ENCODE measurements at regions not wholly inside any gene's neighbourhood (a gene's known extent, or its start where the extent isn't known, plus 50 kb on each side); places are given as distances from the start of the nearest gene placed in this dataset.
A peak's percentile ranks its signal among the peaks of the same experiment; 100 is the strongest.

- TF ChIP-seq, protein P1, sequence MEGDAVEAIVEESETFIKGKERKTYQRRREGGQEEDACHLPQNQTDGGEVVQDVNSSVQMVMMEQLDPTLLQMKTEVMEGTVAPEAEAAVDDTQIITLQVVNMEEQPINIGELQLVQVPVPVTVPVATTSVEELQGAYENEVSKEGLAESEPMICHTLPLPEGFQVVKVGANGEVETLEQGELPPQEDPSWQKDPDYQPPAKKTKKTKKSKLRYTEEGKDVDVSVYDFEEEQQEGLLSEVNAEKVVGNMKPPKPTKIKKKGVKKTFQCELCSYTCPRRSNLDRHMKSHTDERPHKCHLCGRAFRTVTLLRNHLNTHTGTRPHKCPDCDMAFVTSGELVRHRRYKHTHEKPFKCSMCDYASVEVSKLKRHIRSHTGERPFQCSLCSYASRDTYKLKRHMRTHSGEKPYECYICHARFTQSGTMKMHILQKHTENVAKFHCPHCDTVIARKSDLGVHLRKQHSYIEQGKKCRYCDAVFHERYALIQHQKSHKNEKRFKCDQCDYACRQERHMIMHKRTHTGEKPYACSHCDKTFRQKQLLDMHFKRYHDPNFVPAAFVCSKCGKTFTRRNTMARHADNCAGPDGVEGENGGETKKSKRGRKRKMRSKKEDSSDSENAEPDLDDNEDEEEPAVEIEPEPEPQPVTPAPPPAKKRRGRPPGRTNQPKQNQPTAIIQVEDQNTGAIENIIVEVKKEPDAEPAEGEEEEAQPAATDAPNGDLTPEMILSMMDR (IDR thresholded peaks at IDR 0.05; ENCODE audit: extremely low read depth, insufficient read depth, missing control alignments): no peak
- DNase-seq (ENCODE audit: low spot score): no peak
- in situ Hi-C loops (cut with MboI; ENCODE audit: low pct_unique_long_range_greater_than_20kb, low sequenced_read_pairs, unreplicated experiment): no loop called here
These were observed 62.0 kb downstream of the HFE start for GRCh38 chr6:26149240-26149639.

DNA sequence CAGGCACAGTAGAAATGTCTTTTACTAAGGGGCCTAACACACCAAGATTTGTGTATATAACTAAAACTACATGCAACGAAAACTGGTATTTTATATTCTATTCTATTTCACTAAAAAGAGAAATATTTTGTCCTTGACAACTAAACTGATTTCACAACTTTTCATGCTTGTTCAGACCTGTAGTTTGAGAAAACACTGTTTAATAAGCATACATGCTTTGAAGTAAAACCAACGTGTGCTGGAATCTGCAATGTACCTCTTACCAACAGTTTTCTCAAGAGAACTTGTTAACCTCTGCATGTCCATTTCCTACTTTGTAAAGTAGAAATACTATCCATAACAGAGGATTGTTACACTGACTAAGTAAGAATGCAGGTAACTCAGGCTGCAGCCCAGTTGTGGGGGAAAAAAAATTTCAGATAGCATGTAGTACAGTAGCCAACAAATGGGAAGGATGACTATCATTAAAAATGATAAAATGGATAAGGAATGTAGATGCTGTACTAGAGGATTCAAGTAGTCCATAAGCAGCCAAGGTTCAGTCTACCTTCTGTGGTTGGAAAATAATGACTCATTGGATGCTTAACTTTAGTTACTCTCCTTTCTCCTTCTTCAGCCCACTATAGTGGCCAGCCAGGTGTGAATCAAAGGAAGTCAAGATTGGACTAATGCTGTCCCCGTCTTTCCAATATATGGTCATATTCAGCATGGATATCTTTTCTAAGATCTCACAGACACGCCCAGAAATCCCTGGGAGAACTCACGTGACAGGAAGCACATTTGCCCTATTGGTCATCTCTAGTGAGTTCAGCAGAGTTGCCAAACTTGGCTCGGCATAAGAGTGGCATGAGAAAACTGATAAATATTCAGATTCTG, 65.2 kb downstream of the HFE start:
- DNase-seq (ENCODE audit: low spot score): no peak
- TF ChIP-seq, protein P1 (IDR thresholded peaks at IDR 0.05; ENCODE audit: extremely low read depth, insufficient read depth, missing control alignments): no peak
- in situ Hi-C loops (cut with MboI; ENCODE audit: low pct_unique_long_range_greater_than_20kb, low sequenced_read_pairs, unreplicated experiment): no loop called here

GRCh38 chr6:26155061-26155930, 68.1 kb downstream of the HFE start:
- TF ChIP-seq, protein P1 (IDR thresholded peaks at IDR 0.05; ENCODE audit: extremely low read depth, insufficient read depth, missing control alignments): no peak
- DNase-seq (ENCODE audit: low spot score): peak; percentile 43
- in situ Hi-C loops (cut with MboI; ENCODE audit: low pct_unique_long_range_greater_than_20kb, low sequenced_read_pairs, unreplicated experiment): no loop called here

DNA sequence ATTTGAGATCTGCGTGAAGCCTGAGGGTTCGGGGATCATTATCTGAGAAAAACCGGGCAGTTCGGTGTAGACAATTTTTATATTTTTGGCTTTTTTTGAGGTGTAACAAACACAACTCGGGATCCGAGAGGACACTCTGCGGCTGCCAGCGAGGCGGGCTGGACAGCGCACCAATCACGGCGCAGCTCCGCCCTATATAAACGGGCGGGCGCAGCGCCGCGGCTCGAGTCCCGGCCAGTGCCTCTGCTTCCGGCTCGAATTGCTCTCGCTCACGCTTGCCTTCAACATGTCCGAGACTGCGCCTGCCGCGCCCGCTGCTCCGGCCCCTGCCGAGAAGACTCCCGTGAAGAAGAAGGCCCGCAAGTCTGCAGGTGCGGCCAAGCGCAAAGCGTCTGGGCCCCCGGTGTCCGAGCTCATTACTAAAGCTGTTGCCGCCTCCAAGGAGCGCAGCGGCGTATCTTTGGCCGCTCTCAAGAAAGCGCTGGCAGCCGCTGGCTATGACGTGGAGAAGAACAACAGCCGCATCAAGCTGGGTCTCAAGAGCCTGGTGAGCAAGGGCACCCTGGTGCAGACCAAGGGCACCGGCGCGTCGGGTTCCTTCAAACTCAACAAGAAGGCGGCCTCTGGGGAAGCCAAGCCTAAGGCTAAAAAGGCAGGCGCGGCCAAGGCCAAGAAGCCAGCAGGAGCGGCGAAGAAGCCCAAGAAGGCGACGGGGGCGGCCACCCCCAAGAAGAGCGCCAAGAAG, 69.0 kb downstream of the HFE start:
- in situ Hi-C loops (cut with MboI; ENCODE audit: low pct_unique_long_range_greater_than_20kb, low sequenced_read_pairs, unreplicated experiment): no loop called here
- peak; percentile 85 for DNase-seq (ENCODE audit: low spot score)
- TF ChIP-seq, protein P1 (IDR thresholded peaks at IDR 0.05; ENCODE audit: extremely low read depth, insufficient read depth, missing control alignments): no peak

- peak; percentile 27 for DNase-seq (ENCODE audit: low spot score)
- in situ Hi-C loops (cut with MboI; ENCODE audit: low pct_unique_long_range_greater_than_20kb, low sequenced_read_pairs, unreplicated experiment): no loop called here
- TF ChIP-seq, protein P1 (IDR thresholded peaks at IDR 0.05; ENCODE audit: extremely low read depth, insufficient read depth, missing control alignments): no peak
These were observed 69.6 kb downstream of the HFE start for GRCh38 chr6:26156850-26157250.

Data from GM13977 (cell line).